NCI-H187 treated with DMSO at 0.1 percent for 48 hours (cell line): ENCODE measurements at regions not wholly inside any gene's neighbourhood (a gene's known extent, or its start where the extent isn't known, plus 50 kb on each side); places are given as distances from the start of the nearest gene placed in this dataset.

Experiments
- DNase-seq: peaks from one replicate; lab custom pipeline; 2025; lab: John Stamatoyannopoulos, UW

DNA sequence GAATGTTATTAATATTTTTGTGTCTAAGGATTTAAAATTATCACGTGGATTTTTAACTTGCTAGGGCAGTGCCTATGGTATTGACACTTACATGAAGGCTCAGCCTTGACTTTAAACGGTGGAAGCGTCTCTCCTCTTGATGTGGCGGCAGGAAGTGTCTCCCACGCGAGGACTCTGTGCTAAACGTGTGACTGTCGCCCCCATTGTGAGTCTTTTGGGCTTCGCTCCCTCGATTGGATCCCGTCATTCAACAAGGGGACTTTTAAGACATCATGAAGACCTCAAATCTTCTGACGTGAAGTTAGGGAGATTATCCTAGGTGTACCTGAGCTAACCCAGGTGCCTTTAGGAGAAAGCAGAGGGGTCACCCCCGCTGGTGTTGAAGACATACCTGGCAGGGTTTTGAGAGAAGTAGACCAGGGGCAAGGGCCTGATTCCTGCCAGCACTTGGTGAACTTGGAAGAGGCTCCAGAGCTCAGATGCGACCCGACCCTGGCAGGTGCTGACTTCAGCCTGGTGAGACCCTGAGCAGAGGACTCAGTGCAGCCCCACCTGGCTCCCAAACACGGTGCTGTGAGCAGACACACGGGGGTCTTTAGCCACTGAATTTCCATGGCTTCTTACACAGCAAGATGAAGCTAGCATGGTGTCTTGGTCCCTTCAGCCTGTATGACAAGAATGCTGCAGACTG is 55.7 kb upstream of the IRX4 start:
- DNase-seq = no peak

DNA sequence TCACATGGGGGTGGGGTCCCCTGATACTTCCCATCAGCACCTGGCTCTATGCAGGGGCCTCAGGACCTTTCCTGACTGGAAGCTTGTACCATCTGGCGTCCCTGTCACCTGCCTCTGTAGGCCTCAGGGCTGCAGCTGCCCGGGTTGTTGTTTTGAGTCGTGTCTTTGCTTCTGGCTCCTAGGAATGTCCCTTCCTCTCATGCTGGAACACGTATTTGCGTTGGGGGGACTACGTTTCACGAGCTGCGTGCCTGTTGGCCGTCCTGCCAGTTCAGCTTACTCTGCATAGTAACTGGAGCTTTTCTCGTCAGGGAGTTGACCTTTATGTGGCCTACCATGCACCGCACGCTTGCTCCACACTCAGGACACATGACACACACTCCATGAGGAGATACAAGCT is 54.9 kb upstream of the IRX4 start:
- no peak for DNase-seq

DNA sequence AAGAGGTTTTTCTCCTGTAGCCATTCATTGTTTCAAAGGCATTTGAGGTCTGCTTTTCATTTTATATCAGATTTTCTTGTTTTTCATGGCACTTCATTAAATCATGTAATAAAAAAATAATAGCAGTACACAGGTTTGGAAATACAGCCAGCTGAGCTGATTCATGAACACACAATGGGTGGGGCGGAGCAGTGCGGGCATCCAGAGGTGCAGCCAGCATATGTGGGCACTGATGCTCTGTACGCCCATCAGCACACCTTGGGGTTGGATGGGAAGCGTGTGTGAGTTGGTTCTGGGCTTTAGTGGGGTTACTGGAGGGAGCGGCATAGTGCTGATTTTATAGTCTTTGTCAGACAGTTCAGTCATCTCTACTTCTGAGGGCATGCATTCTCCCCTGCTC is 54.2 kb upstream of the IRX4 start:
- DNase-seq = no peak

DNA sequence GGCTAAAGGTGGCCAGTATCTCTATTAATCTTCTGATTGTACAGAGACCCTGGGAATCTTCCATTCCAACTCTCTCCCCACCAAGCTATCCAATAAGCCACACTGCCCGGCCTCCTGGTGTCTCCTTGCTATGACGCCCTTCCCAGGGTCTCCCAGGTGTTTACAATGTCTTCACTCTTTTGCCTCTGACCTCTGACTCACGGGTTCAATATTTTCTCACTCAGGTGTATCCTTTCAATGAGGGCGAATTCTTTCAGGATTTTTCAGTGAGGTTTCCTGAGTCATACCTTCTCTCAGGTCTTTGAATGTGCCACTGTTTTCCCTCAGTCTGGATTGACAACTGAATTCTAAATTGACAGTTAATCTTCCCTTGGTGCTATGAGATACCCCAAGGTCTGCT is 53.7 kb upstream of the IRX4 start:
- DNase-seq = no peak

DNA sequence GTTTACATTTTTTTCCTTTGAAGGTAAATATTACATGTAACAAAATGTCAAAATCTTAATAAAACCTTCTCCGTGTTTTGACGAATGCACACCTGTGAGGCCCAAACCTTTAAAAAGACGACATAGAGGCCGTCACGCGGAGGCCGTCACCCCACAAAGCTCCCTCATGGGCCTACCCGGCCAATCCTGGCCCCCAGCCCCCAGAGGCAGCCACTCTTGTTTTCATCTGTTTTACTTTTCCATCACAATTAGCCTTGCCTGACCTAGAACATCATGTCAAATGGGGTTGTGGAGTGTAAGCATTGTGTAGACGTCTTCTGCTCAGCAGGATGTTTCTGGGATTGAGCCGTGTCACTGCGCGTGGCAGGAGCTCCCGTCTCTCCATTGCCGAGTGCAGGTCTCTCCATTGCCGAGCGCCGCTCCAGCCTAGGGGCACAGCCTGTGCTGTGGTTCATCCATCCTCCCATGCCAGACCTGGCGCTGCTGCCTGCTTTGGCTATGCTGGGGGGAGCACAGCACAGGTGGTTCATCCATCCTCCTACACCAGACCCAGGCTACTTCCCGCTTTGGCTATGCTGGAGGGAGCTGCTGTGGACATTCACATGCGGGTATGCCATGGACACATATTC is 52.2 kb upstream of the IRX4 start:
- DNase-seq = no peak

DNA sequence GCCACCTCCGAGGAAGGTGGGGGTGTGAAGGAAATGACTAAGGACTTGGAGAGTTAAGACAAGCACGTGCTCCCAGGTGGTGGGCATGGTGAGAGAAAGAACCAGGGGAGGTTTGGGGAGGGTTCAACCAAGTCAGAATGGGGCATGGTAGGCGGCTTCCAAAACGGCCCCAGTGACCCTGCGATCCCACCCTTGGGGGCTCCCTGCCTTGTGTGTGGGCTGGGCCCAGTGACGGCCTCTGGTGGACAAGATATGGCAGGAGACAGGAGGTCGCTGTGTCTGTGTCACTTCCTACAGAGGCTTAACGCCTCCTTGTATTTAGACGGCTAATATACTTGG is 51.3 kb upstream of the IRX4 start:
- no peak for DNase-seq

DNA sequence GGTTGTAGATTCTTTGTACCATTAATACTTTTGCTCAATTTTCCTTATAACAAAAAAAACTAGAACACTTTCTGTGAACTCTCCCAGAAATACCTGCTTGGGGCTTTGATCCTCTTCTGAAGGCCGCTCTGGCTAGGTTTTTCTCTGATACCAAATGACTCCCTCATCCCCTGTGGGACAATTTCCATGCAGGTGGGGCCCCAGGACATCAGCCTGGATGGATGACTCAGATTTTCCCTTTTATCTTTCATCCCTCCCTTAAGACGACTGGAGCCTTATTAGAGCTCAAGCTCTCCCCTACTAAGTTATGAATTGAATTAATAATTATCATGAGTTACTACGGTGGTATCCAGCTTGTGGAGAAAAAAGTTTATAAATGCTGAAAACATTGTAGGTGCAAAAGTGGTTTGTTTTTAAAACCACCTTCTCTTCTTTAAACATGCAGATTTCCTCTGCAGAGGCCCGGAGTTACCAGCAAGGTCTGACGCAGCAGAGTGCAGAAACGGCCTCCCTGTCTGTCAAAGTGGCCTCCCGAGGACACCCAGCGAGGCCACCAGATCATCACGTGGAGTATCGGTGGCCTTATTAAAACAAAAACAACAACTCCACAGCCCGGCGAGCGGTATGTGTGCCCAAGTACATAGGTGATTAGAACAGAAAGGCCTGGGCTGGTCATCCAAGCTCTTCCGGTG is 50.8 kb upstream of the IRX4 start:
- no peak for DNase-seq
